ENCODE measurements at regions not wholly inside any gene's neighbourhood (a gene's known extent, or its start where the extent isn't known, plus 50 kb on each side); places are given as distances from the start of the nearest gene placed in this dataset.
"Not testable (repeated sequence)": the region's sequence is repeated elsewhere in the genome, so short reads cannot be mapped to it uniquely, and the experiment has no call there.

DNA sequence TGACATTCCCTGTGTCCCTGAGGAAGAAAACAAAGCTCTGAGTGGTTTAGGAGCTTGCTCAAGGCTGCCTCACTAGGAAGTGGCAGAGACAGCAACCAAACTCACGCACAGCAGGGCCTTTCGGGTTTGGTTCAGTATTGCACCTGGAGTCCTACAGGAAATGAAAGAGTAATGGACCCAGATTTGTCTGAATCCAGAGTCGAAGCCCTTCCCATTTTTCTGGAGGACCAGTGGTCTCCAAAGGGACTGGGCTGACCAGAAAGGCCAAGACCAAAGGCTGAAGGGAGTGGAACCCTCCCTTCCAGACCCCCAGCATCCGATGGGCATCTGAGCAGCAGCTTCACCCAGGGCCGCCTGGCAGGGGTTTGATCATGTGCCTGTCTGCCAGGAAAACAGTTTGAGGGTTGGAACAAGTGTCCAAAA lies 85.5 kb upstream of the RPL38 start:
- Mint-ChIP-seq H3K36me3 (ENCODE audit: low read depth) (no peaks in the 10 kb centered on the region), H3K4me3 (no peak overlapping the region), H3K4me1 (ENCODE audit: low read depth) (no peaks in the 10 kb centered on the region), H3K27me3 (ENCODE audit: low read depth) (peaks cover 11% of the 10 kb centered on the region), H3K27ac (no peak overlapping the region), H3K9me3 (no peaks in the 10 kb centered on the region)
- DNase-seq (ENCODE audit: low spot score) = no peak

DNA sequence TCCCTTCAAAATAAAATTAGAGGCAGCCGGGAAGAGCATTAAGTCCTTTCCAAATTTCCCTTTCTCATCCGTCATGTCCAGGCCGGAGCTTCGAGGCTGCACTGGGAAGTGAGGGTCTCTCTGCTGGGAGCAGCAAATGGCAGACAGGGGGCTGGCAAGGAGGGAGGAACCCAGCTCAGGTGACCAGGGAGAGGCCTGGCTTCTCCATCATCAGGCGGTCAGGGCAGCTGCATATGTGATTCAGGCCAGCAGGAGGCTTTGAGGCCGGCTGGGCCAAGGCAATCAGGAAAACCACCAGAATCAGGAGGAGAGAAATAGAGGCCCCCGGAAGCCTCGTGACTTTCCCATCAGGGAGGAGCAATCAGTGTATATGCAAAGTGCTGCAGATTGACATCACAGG lies 85.0 kb upstream of the RPL38 start:
- Mint-ChIP-seq H3K9me3 (no peaks in the 10 kb centered on the region), H3K36me3 (ENCODE audit: low read depth) (no peaks in the 10 kb centered on the region), H3K27me3 (ENCODE audit: low read depth) (peaks cover 11% of the 10 kb centered on the region), H3K27ac (no peak overlapping the region), H3K4me3 (no peak overlapping the region), H3K4me1 (ENCODE audit: low read depth) (no peaks in the 10 kb centered on the region)
- no peak for DNase-seq (ENCODE audit: low spot score)

DNA sequence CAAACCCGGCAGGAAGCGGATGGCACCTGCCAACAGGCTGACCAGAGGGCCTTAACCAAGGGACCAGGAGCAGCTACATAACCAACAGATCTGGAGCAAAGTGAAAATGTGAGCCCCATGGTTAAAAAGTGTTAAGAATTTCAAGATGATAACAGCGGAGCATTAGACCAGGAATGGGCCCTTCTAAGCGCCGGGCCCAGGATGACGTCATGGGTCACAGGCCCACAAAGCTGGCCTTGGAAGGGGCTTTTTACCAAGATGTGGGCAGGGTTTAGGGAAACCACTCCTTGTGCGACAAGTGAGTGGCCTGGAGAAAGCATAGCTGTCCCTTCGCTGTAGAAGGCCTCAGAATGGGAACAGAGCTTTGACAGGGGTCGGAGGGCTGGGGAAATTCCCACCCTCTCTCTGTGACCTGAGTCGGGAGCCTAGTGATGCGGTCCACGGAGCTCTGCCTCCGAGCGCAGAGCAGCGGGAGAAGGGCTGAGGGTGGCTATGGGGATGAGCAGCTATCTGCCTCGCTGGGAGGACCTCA lies 84.4 kb upstream of the RPL38 start:
- H3K27ac Mint-ChIP-seq = no peak overlapping the region
- H3K27me3 Mint-ChIP-seq (ENCODE audit: low read depth) = peaks cover 11% of the 10 kb centered on the region
- no peaks in the 10 kb centered on the region for H3K9me3 Mint-ChIP-seq
- no peak overlapping the region for H3K4me3 Mint-ChIP-seq
- H3K36me3 Mint-ChIP-seq (ENCODE audit: low read depth) = no peaks in the 10 kb centered on the region
- H3K4me1 Mint-ChIP-seq (ENCODE audit: low read depth) = no peaks in the 10 kb centered on the region
- DNase-seq (ENCODE audit: low spot score) = no peak

DNA sequence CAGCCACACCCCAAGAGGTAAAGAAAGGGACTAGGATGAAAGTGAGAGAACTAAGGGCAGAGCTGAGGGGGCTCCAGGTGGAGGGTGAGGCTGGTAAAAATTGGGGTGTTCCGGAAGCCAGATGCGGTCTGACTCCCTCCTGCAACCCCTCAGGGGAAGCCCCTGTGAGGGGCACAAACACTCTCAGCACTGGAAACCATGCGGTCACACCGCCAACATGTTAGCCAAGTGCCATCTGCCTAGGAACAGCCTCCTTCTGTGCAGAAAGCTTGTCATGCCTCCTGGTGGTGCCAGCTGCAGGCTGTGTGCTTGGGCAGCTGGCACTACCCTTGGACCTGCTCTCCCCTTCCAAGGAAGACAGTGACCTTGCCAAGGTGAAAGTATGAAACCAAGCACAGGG lies 83.5 kb upstream of the RPL38 start:
- no peaks in the 10 kb centered on the region for H3K36me3 Mint-ChIP-seq (ENCODE audit: low read depth)

DNA sequence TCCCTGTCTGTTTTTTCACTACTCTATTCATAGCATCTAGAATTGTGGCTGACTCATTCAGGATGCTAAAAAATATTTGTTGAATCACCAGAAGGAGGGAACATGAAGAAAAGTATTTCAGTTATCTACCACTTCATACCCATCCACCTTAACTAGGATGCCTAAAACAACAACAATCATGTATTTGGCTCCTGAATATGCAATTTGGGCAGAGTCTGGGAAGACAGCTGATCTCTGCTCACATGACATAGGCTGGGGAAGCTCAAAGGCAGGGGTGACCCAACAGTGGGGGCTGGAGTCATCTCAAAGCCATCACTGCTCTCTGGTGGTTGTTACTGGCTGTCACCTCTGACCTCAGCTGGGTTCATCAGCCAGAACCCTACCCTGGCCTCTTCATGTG lies 80.1 kb upstream of the RPL38 start:
- DNase-seq (ENCODE audit: low spot score) = no peak
- no peak overlapping the region for H3K4me3 Mint-ChIP-seq

More for the DNA sequence above, 83.5 kb upstream of the RPL38 start:
- Mint-ChIP-seq H3K4me1 (ENCODE audit: low read depth) (no peaks in the 10 kb centered on the region), H3K4me3 (no peak overlapping the region), H3K9me3 (no peaks in the 10 kb centered on the region), H3K27ac (no peak overlapping the region), H3K27me3 (ENCODE audit: low read depth) (peaks cover 11% of the 10 kb centered on the region)
- DNase-seq (ENCODE audit: low spot score) = no peak

DNA sequence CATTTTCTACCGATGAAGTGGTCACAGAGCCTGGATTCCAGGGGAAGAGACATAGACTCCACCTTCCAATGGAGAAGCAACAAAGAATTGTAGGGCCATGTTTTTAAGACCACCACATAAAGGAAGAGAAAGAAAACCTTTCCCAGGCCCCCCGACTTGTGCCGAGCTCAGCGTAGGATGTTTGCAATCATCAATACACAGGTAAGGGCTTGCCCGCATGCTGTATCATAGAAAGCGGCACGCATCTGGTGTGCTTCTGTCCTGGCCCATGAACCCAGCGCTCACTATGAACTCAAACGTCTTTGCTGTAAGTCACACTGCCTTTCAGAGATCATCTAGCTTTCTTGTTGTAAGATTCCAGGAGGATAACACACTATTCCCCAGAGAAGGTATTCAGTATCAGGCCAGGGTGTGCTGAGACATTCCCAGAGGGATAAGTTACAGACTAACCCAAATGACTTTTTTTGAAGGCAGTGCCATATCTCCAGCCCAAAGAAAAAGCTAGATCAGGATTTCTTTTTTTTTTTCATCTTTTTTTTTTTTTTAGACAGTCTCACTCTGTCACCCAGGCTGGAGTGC lies 79.5 kb upstream of the RPL38 start:
- Mint-ChIP-seq H3K36me3 (ENCODE audit: low read depth) (no peaks in the 10 kb centered on the region), H3K27me3 (ENCODE audit: low read depth) (peaks cover 2% of the 10 kb centered on the region)

More for the DNA sequence above, 80.1 kb upstream of the RPL38 start:
- H3K27me3 Mint-ChIP-seq (ENCODE audit: low read depth) = peaks cover 2% of the 10 kb centered on the region
- H3K9me3 Mint-ChIP-seq = no peaks in the 10 kb centered on the region
- H3K36me3 Mint-ChIP-seq (ENCODE audit: low read depth) = no peaks in the 10 kb centered on the region
- H3K27ac Mint-ChIP-seq = no peak overlapping the region
- H3K4me1 Mint-ChIP-seq (ENCODE audit: low read depth) = no peaks in the 10 kb centered on the region

DNA sequence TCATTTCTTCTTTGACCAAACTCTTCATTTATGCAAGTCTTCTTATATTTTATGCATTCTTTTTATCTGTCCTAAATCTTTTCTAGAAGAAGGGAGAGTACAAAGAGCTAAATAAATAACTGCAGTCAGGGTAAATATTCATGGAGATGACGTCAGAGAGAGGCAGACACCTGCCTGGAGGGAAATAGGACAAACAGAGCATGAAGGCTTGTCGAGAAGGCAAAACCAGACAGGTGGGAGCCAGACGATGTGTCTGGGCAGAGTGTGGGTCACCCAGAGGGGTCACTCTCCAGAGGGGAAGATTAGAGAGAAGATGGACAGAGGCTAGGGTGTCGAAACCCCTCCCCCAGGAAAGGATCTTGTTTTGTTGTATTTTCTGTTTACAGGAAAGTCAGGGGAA lies 78.3 kb upstream of the RPL38 start:
- no peak overlapping the region for H3K27ac Mint-ChIP-seq
- H3K27me3 Mint-ChIP-seq (ENCODE audit: low read depth) = peaks cover 2% of the 10 kb centered on the region
- no peak overlapping the region for H3K4me3 Mint-ChIP-seq
- H3K36me3 Mint-ChIP-seq (ENCODE audit: low read depth) = no peaks in the 10 kb centered on the region
- no peak for DNase-seq (ENCODE audit: low spot score)
- H3K9me3 Mint-ChIP-seq = no peaks in the 10 kb centered on the region
- H3K4me1 Mint-ChIP-seq (ENCODE audit: low read depth) = no peaks in the 10 kb centered on the region

More for the DNA sequence above, 79.5 kb upstream of the RPL38 start:
- H3K27ac Mint-ChIP-seq = no peak overlapping the region
- no peaks in the 10 kb centered on the region for H3K4me1 Mint-ChIP-seq (ENCODE audit: low read depth)
- no peak overlapping the region for H3K4me3 Mint-ChIP-seq
- DNase-seq (ENCODE audit: low spot score) = no peak
- no peaks in the 10 kb centered on the region for H3K9me3 Mint-ChIP-seq

DNA sequence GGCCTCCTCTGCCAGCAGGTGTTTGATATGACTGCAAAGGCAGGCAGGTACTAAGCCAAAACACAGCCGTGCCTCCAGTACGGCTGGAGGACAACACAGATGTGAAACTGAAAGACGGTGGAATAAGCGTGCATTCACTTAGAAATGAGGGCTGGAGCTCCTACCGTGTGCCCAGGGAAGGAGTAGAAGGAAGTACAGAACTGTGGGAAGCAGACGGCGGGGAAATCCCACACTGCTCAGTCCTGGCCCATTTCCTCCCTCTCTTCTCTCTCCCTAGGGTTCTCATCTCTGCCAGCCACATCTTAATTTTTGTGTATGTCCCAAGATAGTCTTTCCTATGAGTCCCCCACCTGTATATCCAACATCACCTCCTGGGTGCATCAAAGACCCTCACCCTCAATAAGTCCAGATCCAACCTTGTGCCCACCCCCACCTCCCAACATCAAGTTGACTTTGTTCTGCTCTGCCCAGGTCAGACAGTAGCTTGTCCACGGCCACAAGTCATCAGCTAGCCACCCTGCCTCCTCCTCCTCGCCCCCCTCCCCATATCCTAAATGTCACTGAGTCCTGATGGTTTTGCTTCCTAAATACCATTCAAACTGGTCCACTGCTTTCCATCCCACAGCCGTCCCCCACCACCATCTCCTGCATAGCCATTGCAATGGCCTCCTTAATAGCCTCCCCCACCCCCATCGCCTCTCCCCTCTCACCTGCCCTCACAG lies 77.1 kb upstream of the RPL38 start:
- Mint-ChIP-seq H3K9me3 (no peaks in the 10 kb centered on the region), H3K36me3 (ENCODE audit: low read depth) (no peaks in the 10 kb centered on the region), H3K27ac (no peak overlapping the region), H3K4me3 (no peak overlapping the region), H3K27me3 (ENCODE audit: low read depth) (peaks cover 2% of the 10 kb centered on the region), H3K4me1 (ENCODE audit: low read depth) (no peaks in the 10 kb centered on the region)
- no peak for DNase-seq (ENCODE audit: low spot score)

DNA sequence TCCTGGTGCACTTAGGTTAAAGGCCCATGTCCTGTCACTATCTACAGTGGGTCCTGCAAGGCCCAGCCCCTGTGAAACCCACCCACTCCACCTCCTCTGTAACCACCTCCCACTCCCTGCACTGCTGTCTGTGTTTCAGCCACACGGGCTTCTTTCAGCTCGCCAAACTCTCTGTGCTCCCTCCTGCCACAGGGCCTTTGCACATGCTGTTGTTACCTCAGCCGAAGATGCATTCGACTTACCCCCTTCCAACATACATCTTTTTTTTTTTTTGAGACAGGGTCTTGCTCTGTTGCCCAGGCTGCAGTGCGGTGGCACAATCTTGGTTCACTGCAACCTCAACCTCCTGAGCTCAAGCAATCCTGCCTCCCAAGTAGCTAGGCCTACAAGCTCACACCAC lies 76.5 kb upstream of the RPL38 start:
- no peak for DNase-seq (ENCODE audit: low spot score)
- no peak overlapping the region for H3K27ac Mint-ChIP-seq
- H3K36me3 Mint-ChIP-seq (ENCODE audit: low read depth) = no peaks in the 10 kb centered on the region
- no peaks in the 10 kb centered on the region for H3K9me3 Mint-ChIP-seq
- H3K27me3 Mint-ChIP-seq (ENCODE audit: low read depth) = peaks cover 2% of the 10 kb centered on the region
- H3K4me3 Mint-ChIP-seq = no peak overlapping the region
- H3K4me1 Mint-ChIP-seq (ENCODE audit: low read depth) = no peaks in the 10 kb centered on the region

DNA sequence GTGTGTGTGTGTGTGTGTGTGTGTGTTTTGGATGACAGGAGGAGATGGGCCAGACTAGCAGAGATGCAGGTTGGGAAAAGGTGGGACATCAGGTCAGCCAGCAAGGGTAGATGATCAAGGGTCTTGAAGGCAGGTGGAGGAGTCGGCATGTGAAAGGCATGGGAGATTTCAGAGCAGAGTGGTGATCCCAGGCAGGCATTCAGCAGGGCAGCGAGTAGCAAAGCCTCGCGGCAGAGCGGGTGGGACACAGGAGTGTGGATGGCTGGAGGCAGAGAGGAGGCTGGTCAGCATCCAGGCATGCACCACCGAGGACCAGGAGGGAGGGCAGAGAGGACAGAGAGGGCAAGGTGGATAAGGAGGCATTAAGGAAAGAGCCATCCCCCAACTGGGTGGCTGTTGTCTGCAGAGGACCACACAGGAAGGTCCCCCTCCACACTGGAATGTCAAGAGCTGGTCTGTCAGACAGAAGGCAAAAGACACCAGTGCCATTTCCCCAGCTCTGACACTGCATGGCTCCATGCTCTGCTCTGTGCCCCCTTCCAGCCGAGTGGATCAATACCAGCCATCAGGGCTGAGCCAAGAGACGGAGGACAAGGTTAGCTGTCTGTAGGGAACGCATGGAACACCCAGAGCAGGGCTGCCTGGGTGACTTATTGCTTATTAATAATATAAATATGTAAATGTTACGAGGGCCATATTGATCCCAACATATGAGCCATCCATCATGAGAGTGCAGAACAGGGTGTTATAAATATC lies 74.8 kb upstream of the RPL38 start:
- Mint-ChIP-seq H3K36me3 (ENCODE audit: low read depth) (no peaks in the 10 kb centered on the region), H3K9me3 (no peaks in the 10 kb centered on the region), H3K4me3 (no peak overlapping the region), H3K27ac (no peak overlapping the region), H3K4me1 (ENCODE audit: low read depth) (no peaks in the 10 kb centered on the region), H3K27me3 (ENCODE audit: low read depth) (no peaks in the 10 kb centered on the region)
- DNase-seq (ENCODE audit: low spot score) = no peak

DNA sequence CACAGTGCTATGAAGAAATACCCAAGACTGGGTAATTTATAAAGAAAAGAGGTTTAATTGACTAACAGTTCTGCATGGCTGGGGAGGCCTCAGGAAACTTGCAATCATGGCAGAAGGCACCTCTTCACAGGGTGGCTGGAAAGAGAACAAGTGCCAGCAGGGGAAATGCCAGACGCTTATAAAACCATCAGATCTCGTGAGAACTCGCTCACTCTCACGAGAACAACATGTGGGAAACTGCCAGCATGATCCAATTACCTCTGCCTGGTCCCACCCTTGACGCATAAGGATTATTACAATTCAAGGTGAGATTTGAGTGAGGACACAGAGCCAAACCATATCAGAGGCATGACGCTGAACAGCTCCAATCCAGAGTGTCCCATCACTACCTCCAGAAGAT lies 73.7 kb upstream of the RPL38 start:
- H3K9me3 Mint-ChIP-seq = not testable (repeated sequence)

DNA sequence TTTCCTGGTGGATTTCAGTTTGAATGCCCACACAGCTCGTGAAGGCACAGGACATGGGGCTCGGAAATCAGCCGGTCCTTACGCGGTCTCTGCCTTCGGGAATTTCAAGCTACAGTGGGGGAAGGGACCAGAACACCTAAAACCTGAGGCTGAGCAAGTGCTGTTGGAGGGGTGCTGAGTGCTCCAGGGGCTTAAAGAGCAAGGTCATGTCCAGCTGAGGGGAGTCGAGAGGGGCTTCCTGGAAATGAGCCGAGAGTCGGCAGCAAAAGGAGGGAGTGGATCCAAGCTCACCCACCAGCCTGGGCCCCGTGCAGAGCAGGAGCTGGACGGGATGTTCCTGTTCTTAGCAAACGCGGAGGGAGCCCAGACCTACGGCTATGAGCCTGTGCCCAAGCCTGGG lies 73.2 kb upstream of the RPL38 start:
- H3K9me3 Mint-ChIP-seq = no peaks in the 10 kb centered on the region
- no peak overlapping the region for H3K27ac Mint-ChIP-seq
- no peaks in the 10 kb centered on the region for H3K4me1 Mint-ChIP-seq (ENCODE audit: low read depth)
- no peaks in the 10 kb centered on the region for H3K27me3 Mint-ChIP-seq (ENCODE audit: low read depth)
- no peak overlapping the region for H3K4me3 Mint-ChIP-seq
- no peak for DNase-seq (ENCODE audit: low spot score)
- H3K36me3 Mint-ChIP-seq (ENCODE audit: low read depth) = no peaks in the 10 kb centered on the region

More for the DNA sequence above, 73.7 kb upstream of the RPL38 start:
- H3K4me3 Mint-ChIP-seq; H3K4me1 Mint-ChIP-seq (ENCODE audit: low read depth); H3K36me3 Mint-ChIP-seq (ENCODE audit: low read depth); H3K27ac Mint-ChIP-seq; DNase-seq (ENCODE audit: low spot score); H3K27me3 Mint-ChIP-seq (ENCODE audit: low read depth): not testable (repeated sequence)

DNA sequence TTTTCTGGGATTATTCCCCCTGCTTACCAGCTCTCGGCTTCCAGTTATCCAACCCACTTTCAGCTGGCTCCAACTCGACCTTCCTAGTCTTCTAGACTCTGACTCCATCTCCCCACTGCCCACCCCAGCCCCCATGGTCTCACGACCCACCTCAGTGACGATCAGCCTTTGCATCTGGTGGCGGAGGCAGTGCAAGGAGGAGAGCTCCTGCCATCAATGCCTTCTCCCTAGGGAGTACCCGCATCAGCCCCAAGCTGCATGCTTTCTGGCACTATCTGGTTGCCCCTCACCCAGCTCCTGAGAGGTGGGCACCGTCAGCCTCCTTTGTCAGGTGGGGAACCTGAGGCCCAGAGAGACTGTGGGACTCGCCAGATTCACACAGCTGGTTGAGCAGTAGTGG lies 72.6 kb upstream of the RPL38 start:
- Mint-ChIP-seq H3K27me3 (ENCODE audit: low read depth) (no peaks in the 10 kb centered on the region), H3K36me3 (ENCODE audit: low read depth) (no peaks in the 10 kb centered on the region), H3K27ac (no peak overlapping the region), H3K4me3 (no peak overlapping the region), H3K9me3 (no peaks in the 10 kb centered on the region), H3K4me1 (ENCODE audit: low read depth) (no peaks in the 10 kb centered on the region)
- DNase-seq (ENCODE audit: low spot score) = no peak

DNA sequence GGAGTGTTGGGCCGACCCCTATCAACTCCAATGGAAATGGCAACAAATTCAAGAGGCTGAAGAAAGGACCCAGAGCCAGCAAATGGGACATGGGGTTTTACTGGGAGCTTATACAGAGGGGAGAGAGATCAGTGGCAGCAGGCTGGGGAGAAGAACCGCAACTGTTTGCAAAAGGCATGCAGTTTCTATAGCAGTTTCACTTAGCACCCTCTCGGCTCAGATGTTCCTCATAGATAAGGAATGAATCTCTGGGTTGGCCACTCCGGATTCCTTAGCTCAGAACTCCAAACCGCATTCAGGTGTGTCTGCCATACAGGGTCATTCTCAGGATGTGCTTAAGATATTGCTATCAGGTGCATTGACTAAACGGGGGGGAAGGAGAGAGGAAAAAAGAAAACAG lies 71.1 kb upstream of the RPL38 start:
- Mint-ChIP-seq H3K4me3 (no peak overlapping the region), H3K4me1 (ENCODE audit: low read depth) (no peaks in the 10 kb centered on the region), H3K27me3 (ENCODE audit: low read depth) (peaks cover 6% of the 10 kb centered on the region), H3K9me3 (no peaks in the 10 kb centered on the region), H3K27ac (no peak overlapping the region), H3K36me3 (ENCODE audit: low read depth) (no peaks in the 10 kb centered on the region)
- no peak for DNase-seq (ENCODE audit: low spot score)
